HL-60 (cell line): ENCODE measurements at regions not wholly inside any gene's neighbourhood (a gene's known extent, or its start where the extent isn't known, plus 50 kb on each side); places are given as distances from the start of the nearest gene placed in this dataset.

Experiments used
- CTCF ChIP-seq: IDR thresholded peaks from one replicate; pipeline ENCODE4 v1.5.1; 2011; ENCODE audit warnings: low read length, control low read depth, inconsistent platforms; ENCODE audit not compliant: insufficient read depth
- GABPA ChIP-seq: IDR thresholded peaks from 2 replicates; pipeline ENCODE4 v1.6.1; 2012; ENCODE audit warnings: low read depth
- POLR2AphosphoS5 ChIP-seq: IDR thresholded peaks from 2 replicates; pipeline ENCODE4 v1.6.1; 2012; ENCODE audit warnings: low read depth
- REST ChIP-seq: IDR thresholded peaks from 2 replicates; pipeline ENCODE4 v1.6.1; 2012; ENCODE audit warnings: low read depth; ENCODE audit not compliant: insufficient replicate concordance

- TF ChIP-seq REST (no peak), GABPA (no peak), CTCF (no peak), POLR2AphosphoS5 (no peak)
Measured at GRCh38 chr1:91619881-91620280, 119.2 kb downstream of the CDC7 start.
